ENCODE measurements at regions not wholly inside any gene's neighbourhood (a gene's known extent, or its start where the extent isn't known, plus 50 kb on each side); places are given as distances from the start of the nearest gene placed in this dataset.

- DNase-seq (ENCODE audit: low spot score) (peak; percentile 52), ATAC-seq (peak; percentile 91)
- Histone ChIP-seq H4K20me1 (replicated peaks; ENCODE audit: insufficient read depth) (no peaks in the 10 kb centered on the region), H3K4me3 (peak overlapping the region; percentile 28; the same call in 1 of the 2 replicates), H3K36me3 (ENCODE audit: insufficient read depth) (no peaks in the 10 kb centered on the region; the same call in 1 of the 2 replicates), H3K4me1 (ENCODE audit: insufficient read depth) (peaks cover 17% of the 10 kb centered on the region), H3K27me3 (ENCODE audit: insufficient read depth) (no peaks in the 10 kb centered on the region), H2AFZ (no peak overlapping the region), H3K4me2 (peak overlapping the region; percentile 64), H3K27ac (ENCODE audit: low read depth) (no peak overlapping the region), H3F3A (replicated peaks; ENCODE audit: low read depth) (peaks cover 12% of the 10 kb centered on the region), H3K79me2 (replicated peaks; ENCODE audit: insufficient read depth) (no peaks in the 10 kb centered on the region), H3K9me2 (ENCODE audit: insufficient read depth) (no peaks in the 10 kb centered on the region)
- TF ChIP-seq NANOG (IDR thresholded peaks at IDR 0.05; ENCODE audit: borderline replicate concordance) (no peak), ZNF462 (CRISPR knock-in tag; IDR thresholded peaks at IDR 0.05) (no peak), ZNF114 (CRISPR knock-in tag; IDR thresholded peaks at IDR 0.05) (no peak)
- H3K27me3 Mint-ChIP-seq (ENCODE audit: insufficient read depth, low read depth, poor library complexity): peaks cover 6% of the 10 kb centered on the region
- H3K4me3 Mint-ChIP-seq: no peak overlapping the region; the same call in 2 of the 3 replicates
- H3K27ac Mint-ChIP-seq: no peak overlapping the region
- 0 out of 3 replicates have a peak, but pooled peaks cover 3% of the 10 kb centered on the region for H3K36me3 Mint-ChIP-seq (ENCODE audit: low read depth)
- no peaks in the 10 kb centered on the region for H3K9me3 Mint-ChIP-seq
- H3K4me1 Mint-ChIP-seq: peaks cover 23% of the 10 kb centered on the region
Measured at GRCh38 chr9:87435189-87435880, 62.3 kb upstream of the DAPK1 start.

GRCh38 chr9:87436716-87437115, 61.0 kb upstream of the DAPK1 start:
- no peak overlapping the region for H3K4me2 ChIP-seq
- peaks cover 18% of the 10 kb centered on the region for H3K4me1 Mint-ChIP-seq
- ATAC-seq (no peak), DNase-seq (ENCODE audit: low spot score) (no peak)
- peaks cover 5% of the 10 kb centered on the region for H3K9me2 ChIP-seq (ENCODE audit: insufficient read depth)
- no peak overlapping the region for H3K4me3 ChIP-seq
- H4K20me1 ChIP-seq (replicated peaks; ENCODE audit: insufficient read depth): no peaks in the 10 kb centered on the region
- H3K79me2 ChIP-seq (replicated peaks; ENCODE audit: insufficient read depth): no peaks in the 10 kb centered on the region
- H3K27me3 Mint-ChIP-seq (ENCODE audit: insufficient read depth, low read depth, poor library complexity): peaks cover 2% of the 10 kb centered on the region
- H3K4me3 Mint-ChIP-seq: no peak overlapping the region
- no peak overlapping the region for H2AFZ ChIP-seq
- H3K4me1 ChIP-seq (ENCODE audit: insufficient read depth): peaks cover 17% of the 10 kb centered on the region
- no peak overlapping the region for H3K27ac ChIP-seq (ENCODE audit: low read depth)
- no peaks in the 10 kb centered on the region for H3K9me3 Mint-ChIP-seq
- H3K36me3 ChIP-seq (ENCODE audit: insufficient read depth): no peaks in the 10 kb centered on the region
- H3F3A ChIP-seq (replicated peaks; ENCODE audit: low read depth): peaks cover 12% of the 10 kb centered on the region
- H3K36me3 Mint-ChIP-seq (ENCODE audit: low read depth): 0 out of 3 replicates have a peak, but pooled peaks cover 3% of the 10 kb centered on the region
- H3K27ac Mint-ChIP-seq: no peak overlapping the region
- H3K27me3 ChIP-seq (ENCODE audit: insufficient read depth): no peaks in the 10 kb centered on the region
- TF ChIP-seq CTCF (conservative IDR thresholded peaks at IDR 0.05; ENCODE audit: low read depth in 2 of 2): no peak
- TF ChIP-seq ZNF114 (CRISPR knock-in tag; IDR thresholded peaks at IDR 0.05): no peak
- TF ChIP-seq EZH2 (IDR thresholded peaks at IDR 0.05; ENCODE audit: low read depth, unreplicated experiment): no peak
- no peak for TF ChIP-seq JUNB (IDR thresholded peaks at IDR 0.05; ENCODE audit: unreplicated experiment)
